ENCODE measurements at regions not wholly inside any gene's neighbourhood (a gene's known extent, or its start where the extent isn't known, plus 50 kb on each side); places are given as distances from the start of the nearest gene placed in this dataset.
"Not testable (repeated sequence)": the region's sequence is repeated elsewhere in the genome, so short reads cannot be mapped to it uniquely, and the experiment has no call there.

DNA sequence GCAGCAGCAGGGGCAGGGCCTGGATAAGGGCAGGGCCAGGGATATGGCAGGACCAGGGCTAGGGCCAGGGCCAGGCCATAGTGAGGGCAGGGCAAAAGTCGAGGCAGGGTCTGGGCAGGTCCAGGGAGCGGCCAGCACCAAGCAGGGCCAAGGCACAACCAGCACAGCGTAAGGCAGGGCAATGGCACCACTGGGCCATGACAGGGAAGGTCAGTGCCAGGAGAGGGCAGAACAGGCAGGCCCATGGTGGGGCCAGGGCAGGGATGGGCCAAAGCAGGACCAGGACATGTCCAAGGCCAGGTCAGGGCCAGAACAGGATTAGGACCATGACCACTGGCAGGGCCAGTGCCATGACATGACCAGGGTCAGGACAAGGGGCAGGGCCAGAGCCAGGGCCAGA lies 403.1 kb downstream of the ZNF33B start:
- H2AK9ac ChIP-seq (replicated peaks; ENCODE audit: low read depth, low read length, poor library complexity); H2BK120ac ChIP-seq (ENCODE audit: low read depth, low read length); H3K79me1 ChIP-seq (ENCODE audit: low read depth in 1 of 2, low read length in 2 of 2); H3K27me3 ChIP-seq (ENCODE audit: control insufficient read depth, insufficient read depth, low read length); H2AFZ ChIP-seq (replicated peaks; ENCODE audit: low read length, poor library complexity); H3K56ac ChIP-seq (ENCODE audit: extremely low read depth, insufficient read depth, low read length); BruUV-seq (replicated peaks); H4K91ac ChIP-seq (ENCODE audit: insufficient read depth, low read depth, low read length); ATAC-seq (ENCODE audit: low read depth); H4K20me1 ChIP-seq (ENCODE audit: insufficient read depth, low read length); H3K14ac ChIP-seq (replicated peaks; ENCODE audit: low read depth, low read length); H3K4me3 ChIP-seq (ENCODE audit: insufficient read depth, low read depth, low read length); H3K9me1 ChIP-seq (ENCODE audit: insufficient read depth, low read length); H3K9me3 ChIP-seq (ENCODE audit: control insufficient read depth, insufficient read depth, low read length); H3K4ac ChIP-seq (ENCODE audit: low read depth, low read length); in situ Hi-C loops (cut with MboI; ENCODE audit: low sequenced_read_pairs); CTCF ChIA-PET; H3K4me2 ChIP-seq (ENCODE audit: low read depth, low read length); H3K18ac ChIP-seq (ENCODE audit: low read depth, low read length); H2BK5ac ChIP-seq (ENCODE audit: low read depth, low read length, poor library complexity, severe bottlenecking); intact Hi-C loops (cut with micrococcal nuclease); H3K23ac ChIP-seq (ENCODE audit: low read depth, low read length); H3K9ac ChIP-seq (ENCODE audit: low read depth, low read length); H3K4me1 ChIP-seq (ENCODE audit: control insufficient read depth, insufficient read depth, low read length); DNase-seq; H3K27ac ChIP-seq (ENCODE audit: insufficient read depth, low read length); H2BK15ac ChIP-seq (ENCODE audit: low read depth, low read length); H2AK5ac ChIP-seq (ENCODE audit: low read depth, low read length); H4K5ac ChIP-seq (ENCODE audit: low read depth, low read length); H4K8ac ChIP-seq (ENCODE audit: low read depth in 2 of 2, low read length in 2 of 2); H3K36me3 ChIP-seq (ENCODE audit: control insufficient read depth, insufficient read depth, low read length); H2BK20ac ChIP-seq (ENCODE audit: low read depth, low read length); dilution Hi-C loops (cut with HindIII; ENCODE audit: low sequenced_read_pairs, unreplicated experiment); POLR2A ChIA-PET (ENCODE audit: unreplicated experiment): not testable (repeated sequence)
- WGBS, 2 experiments (ENCODE audit: extremely low coverage in 2 of 2, insufficient read length in 1 of 2): 50% methylated on average over 2 of the region's 3 CpGs; no CpG with 5 or more reads in 1 of the 2 experiments

DNA sequence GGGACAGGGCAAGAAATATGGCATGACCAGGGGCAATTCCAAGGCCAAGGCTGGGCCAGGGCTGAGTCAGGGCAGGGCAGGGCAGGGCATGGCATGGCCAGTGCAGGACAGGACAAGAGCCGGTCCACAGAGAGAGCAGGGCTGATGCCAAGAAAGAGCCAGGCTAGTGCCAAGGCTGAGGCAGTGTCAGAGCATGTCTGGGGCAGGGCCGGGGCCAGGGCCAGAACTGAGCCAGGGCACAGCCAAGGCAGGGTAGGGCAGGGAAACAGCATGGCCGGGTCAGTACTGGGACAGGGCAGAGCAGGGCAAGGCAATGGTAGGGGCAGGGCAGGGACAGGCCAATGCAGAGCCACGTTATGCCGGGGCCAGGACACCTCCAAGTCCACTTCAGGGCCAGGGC lies 403.9 kb downstream of the ZNF33B start:
- H2BK5ac ChIP-seq (ENCODE audit: low read depth, low read length, poor library complexity, severe bottlenecking); intact Hi-C loops (cut with micrococcal nuclease): not testable (repeated sequence)

More for the DNA sequence above, 403.9 kb downstream of the ZNF33B start:
- H2BK20ac ChIP-seq (ENCODE audit: low read depth, low read length); ATAC-seq (ENCODE audit: low read depth); H2BK120ac ChIP-seq (ENCODE audit: low read depth, low read length); POLR2A ChIA-PET (ENCODE audit: unreplicated experiment); H3K9me1 ChIP-seq (ENCODE audit: insufficient read depth, low read length); H3K27ac ChIP-seq (ENCODE audit: insufficient read depth, low read length); H3K27me3 ChIP-seq (ENCODE audit: control insufficient read depth, insufficient read depth, low read length); H3K18ac ChIP-seq (ENCODE audit: low read depth, low read length); H3K4me3 ChIP-seq (ENCODE audit: insufficient read depth, low read depth, low read length); H3K79me1 ChIP-seq (ENCODE audit: low read depth in 1 of 2, low read length in 2 of 2); H2AK5ac ChIP-seq (ENCODE audit: low read depth, low read length); in situ Hi-C loops (cut with MboI; ENCODE audit: low sequenced_read_pairs); DNase-seq; H3K36me3 ChIP-seq (ENCODE audit: control insufficient read depth, insufficient read depth, low read length); H3K4me2 ChIP-seq (ENCODE audit: low read depth, low read length); dilution Hi-C loops (cut with HindIII; ENCODE audit: low sequenced_read_pairs, unreplicated experiment); H4K8ac ChIP-seq (ENCODE audit: low read depth in 2 of 2, low read length in 2 of 2); H3K14ac ChIP-seq (replicated peaks; ENCODE audit: low read depth, low read length); H4K5ac ChIP-seq (ENCODE audit: low read depth, low read length); BruUV-seq (replicated peaks); H3K9ac ChIP-seq (ENCODE audit: low read depth, low read length); H4K91ac ChIP-seq (ENCODE audit: insufficient read depth, low read depth, low read length); H4K20me1 ChIP-seq (ENCODE audit: insufficient read depth, low read length); H3K9me3 ChIP-seq (ENCODE audit: control insufficient read depth, insufficient read depth, low read length); H3K56ac ChIP-seq (ENCODE audit: extremely low read depth, insufficient read depth, low read length); H2AK9ac ChIP-seq (replicated peaks; ENCODE audit: low read depth, low read length, poor library complexity); H2AFZ ChIP-seq (replicated peaks; ENCODE audit: low read length, poor library complexity); H3K4ac ChIP-seq (ENCODE audit: low read depth, low read length); H3K4me1 ChIP-seq (ENCODE audit: control insufficient read depth, insufficient read depth, low read length); CTCF ChIA-PET; H2BK15ac ChIP-seq (ENCODE audit: low read depth, low read length); H3K23ac ChIP-seq (ENCODE audit: low read depth, low read length): not testable (repeated sequence)
- no CpG with 5 or more reads among the region's 5 CpGs for WGBS, 2 experiments (ENCODE audit: extremely low coverage in 2 of 2, insufficient read length in 1 of 2)
